ENCODE measurements at regions not wholly inside any gene's neighbourhood (a gene's known extent, or its start where the extent isn't known, plus 50 kb on each side); places are given as distances from the start of the nearest gene placed in this dataset.

GRCh38 chr4:77372375-77372774 is 215.4 kb downstream of the CCNG2 start:
- TF ChIP-seq CTCF (IDR thresholded peaks at IDR 0.05) (no peak), POLR2AphosphoS5 (IDR thresholded peaks at IDR 0.05) (no peak)
